ENCODE measurements at regions not wholly inside any gene's neighbourhood (a gene's known extent, or its start where the extent isn't known, plus 50 kb on each side); places are given as distances from the start of the nearest gene placed in this dataset.

GRCh38 chr1:39110882-39111281, 84.7 kb downstream of the NDUFS5 start:
- H3K4me3 ChIP-seq: no peak overlapping the region
- TF ChIP-seq CTCF (IDR thresholded peaks at IDR 0.05): no peak
- no peaks in the 10 kb centered on the region for H3K36me3 ChIP-seq
- H3K4me1 ChIP-seq: peaks cover 7% of the 10 kb centered on the region
- H3K9ac ChIP-seq (ENCODE audit: low read depth in 2 of 2, low read length in 2 of 2): no peak overlapping the region
- DNase-seq: no peak
- H3K9me3 ChIP-seq: no peaks in the 10 kb centered on the region
- intact Hi-C loops (cut with DNase I): no loop called here
- no peaks in the 10 kb centered on the region for H3K27me3 ChIP-seq
- H3K27ac ChIP-seq: no peak overlapping the region

- no peak for DNase-seq
- Histone ChIP-seq H3K4me3 (no peak overlapping the region), H3K9ac (ENCODE audit: low read depth in 2 of 2, low read length in 2 of 2) (no peak overlapping the region), H3K27me3 (no peaks in the 10 kb centered on the region), H3K36me3 (no peaks in the 10 kb centered on the region), H3K27ac (no peak overlapping the region), H3K9me3 (no peaks in the 10 kb centered on the region), H3K4me1 (peaks cover 3% of the 10 kb centered on the region)
- TF ChIP-seq CTCF (IDR thresholded peaks at IDR 0.05): no peak
- intact Hi-C loops (cut with DNase I): no loop called here
Measured at GRCh38 chr1:39113109-39113743, 87.1 kb downstream of the NDUFS5 start.

GRCh38 chr1:39115271-39116110, 89.0 kb upstream of the MACF1 start:
- Histone ChIP-seq H3K36me3 (no peaks in the 10 kb centered on the region), H3K9me3 (no peaks in the 10 kb centered on the region), H3K4me1 (peaks cover 3% of the 10 kb centered on the region), H3K27ac (peak overlapping the region; percentile 69), H3K4me3 (no peak overlapping the region), H3K9ac (ENCODE audit: low read depth in 2 of 2, low read length in 2 of 2) (no peak overlapping the region), H3K27me3 (no peaks in the 10 kb centered on the region)
- intact Hi-C loops (cut with DNase I): no loop called here
- no peak for TF ChIP-seq CTCF (IDR thresholded peaks at IDR 0.05)
- DNase-seq: no peak

GRCh38 chr1:39116116-39116607, 88.3 kb upstream of the MACF1 start:
- no peak for TF ChIP-seq CTCF (IDR thresholded peaks at IDR 0.05)
- Histone ChIP-seq H3K36me3 (no peaks in the 10 kb centered on the region), H3K27ac (peak overlapping the region; percentile 69), H3K4me3 (no peak overlapping the region), H3K27me3 (no peaks in the 10 kb centered on the region), H3K9ac (ENCODE audit: low read depth in 2 of 2, low read length in 2 of 2) (no peak overlapping the region), H3K4me1 (peaks cover 3% of the 10 kb centered on the region), H3K9me3 (no peaks in the 10 kb centered on the region)
- no peak for DNase-seq
- intact Hi-C loops (cut with DNase I): no loop called here

- DNase-seq: no peak
- Histone ChIP-seq H3K9me3 (no peaks in the 10 kb centered on the region), H3K27me3 (no peaks in the 10 kb centered on the region), H3K36me3 (no peaks in the 10 kb centered on the region), H3K4me1 (peaks cover 3% of the 10 kb centered on the region), H3K4me3 (no peak overlapping the region), H3K9ac (ENCODE audit: low read depth in 2 of 2, low read length in 2 of 2) (no peak overlapping the region), H3K27ac (peak overlapping the region; percentile 69)
- intact Hi-C loops (cut with DNase I): no loop called here
- TF ChIP-seq CTCF (IDR thresholded peaks at IDR 0.05): no peak
Measured at GRCh38 chr1:39116860-39117728, 87.4 kb upstream of the MACF1 start.

Data from colonic mucosa (tissue), 4 donors.